ENCODE measurements at regions not wholly inside any gene's neighbourhood (a gene's known extent, or its start where the extent isn't known, plus 50 kb on each side); places are given as distances from the start of the nearest gene placed in this dataset.

GRCh38 chr20:4444404-4444803, 195.3 kb upstream of the ADRA1D start:
- TF ChIP-seq CTCF (IDR thresholded peaks at IDR 0.05; ENCODE audit: insufficient read depth, missing control alignments): no peak
- no peak for DNase-seq (ENCODE audit: insufficient read length, low spot score)
- FAIRE-seq: no peak

GRCh38 chr20:4443016-4443415, 193.9 kb upstream of the ADRA1D start:
- DNase-seq (ENCODE audit: insufficient read length, low spot score): no peak
- no peak for FAIRE-seq
- no peak for TF ChIP-seq CTCF (IDR thresholded peaks at IDR 0.05; ENCODE audit: insufficient read depth, missing control alignments)

GRCh38 chr20:4441871-4442270, 192.8 kb upstream of the ADRA1D start:
- DNase-seq (ENCODE audit: insufficient read length, low spot score) (no peak), FAIRE-seq (no peak)
- no peak for TF ChIP-seq CTCF (IDR thresholded peaks at IDR 0.05; ENCODE audit: insufficient read depth, missing control alignments)

- no peak for TF ChIP-seq CTCF (IDR thresholded peaks at IDR 0.05; ENCODE audit: insufficient read depth, missing control alignments)
- FAIRE-seq (no peak), DNase-seq (ENCODE audit: insufficient read length, low spot score) (no peak)
Observed at GRCh38 chr20:4441191-4441590, 192.1 kb upstream of the ADRA1D start.

GRCh38 chr20:4439461-4439860, 190.4 kb upstream of the ADRA1D start:
- no peak for FAIRE-seq
- no peak for TF ChIP-seq CTCF (IDR thresholded peaks at IDR 0.05; ENCODE audit: insufficient read depth, missing control alignments)
- no peak for DNase-seq (ENCODE audit: insufficient read length, low spot score)

- TF ChIP-seq CTCF (IDR thresholded peaks at IDR 0.05; ENCODE audit: insufficient read depth, missing control alignments): no peak
- DNase-seq (ENCODE audit: insufficient read length, low spot score) (no peak), FAIRE-seq (no peak)
Observed at GRCh38 chr20:4437131-4437530, 188.0 kb upstream of the ADRA1D start.

GRCh38 chr20:4435671-4436455, 186.8 kb upstream of the ADRA1D start:
- no peak for FAIRE-seq
- TF ChIP-seq CTCF (IDR thresholded peaks at IDR 0.05; ENCODE audit: insufficient read depth, missing control alignments): no peak
- DNase-seq (ENCODE audit: insufficient read length, low spot score): no peak
